ENCODE measurements at regions not wholly inside any gene's neighbourhood (a gene's known extent, or its start where the extent isn't known, plus 50 kb on each side); places are given as distances from the start of the nearest gene placed in this dataset.

DNA sequence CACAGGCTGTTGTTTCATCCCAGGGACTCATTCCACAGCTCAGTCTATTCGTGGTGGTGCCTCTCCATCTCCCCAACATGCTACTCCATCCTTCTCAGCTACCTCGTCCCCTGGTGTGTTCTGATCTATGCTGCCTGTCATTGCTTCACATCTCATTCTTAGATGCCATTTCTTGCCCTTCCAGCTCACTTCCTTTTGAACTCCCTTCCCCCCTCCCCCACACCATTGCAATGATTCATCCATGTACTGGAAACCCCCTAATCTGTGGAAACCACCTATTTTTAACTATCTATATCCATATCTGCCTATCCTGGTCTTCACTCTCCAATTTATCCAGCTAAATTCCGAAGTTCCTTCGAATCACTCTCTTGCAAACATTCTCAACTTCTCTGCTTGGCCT is 65.7 kb upstream of the PARD3B start:
- DNase-seq, result no peak
- intact Hi-C loops (cut with DNase I; ENCODE audit: low total_unique reads) (no loop called here), in situ Hi-C loops (cut with MboI; ENCODE audit: low sequenced_read_pairs in 4 of 4) (no loop called here)
- H3K4me3 ChIP-seq, result no peak overlapping the region
- no peaks in the 10 kb centered on the region for H3K9me3 ChIP-seq
- TF ChIP-seq, protein P1, sequence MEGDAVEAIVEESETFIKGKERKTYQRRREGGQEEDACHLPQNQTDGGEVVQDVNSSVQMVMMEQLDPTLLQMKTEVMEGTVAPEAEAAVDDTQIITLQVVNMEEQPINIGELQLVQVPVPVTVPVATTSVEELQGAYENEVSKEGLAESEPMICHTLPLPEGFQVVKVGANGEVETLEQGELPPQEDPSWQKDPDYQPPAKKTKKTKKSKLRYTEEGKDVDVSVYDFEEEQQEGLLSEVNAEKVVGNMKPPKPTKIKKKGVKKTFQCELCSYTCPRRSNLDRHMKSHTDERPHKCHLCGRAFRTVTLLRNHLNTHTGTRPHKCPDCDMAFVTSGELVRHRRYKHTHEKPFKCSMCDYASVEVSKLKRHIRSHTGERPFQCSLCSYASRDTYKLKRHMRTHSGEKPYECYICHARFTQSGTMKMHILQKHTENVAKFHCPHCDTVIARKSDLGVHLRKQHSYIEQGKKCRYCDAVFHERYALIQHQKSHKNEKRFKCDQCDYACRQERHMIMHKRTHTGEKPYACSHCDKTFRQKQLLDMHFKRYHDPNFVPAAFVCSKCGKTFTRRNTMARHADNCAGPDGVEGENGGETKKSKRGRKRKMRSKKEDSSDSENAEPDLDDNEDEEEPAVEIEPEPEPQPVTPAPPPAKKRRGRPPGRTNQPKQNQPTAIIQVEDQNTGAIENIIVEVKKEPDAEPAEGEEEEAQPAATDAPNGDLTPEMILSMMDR (IDR thresholded peaks at IDR 0.05 in 4 of 5, conservative IDR thresholded peaks at IDR 0.05 in 1 of 5), result no peak
- no peak for TF ChIP-seq POLR2A (IDR thresholded peaks at IDR 0.05)
- no peak overlapping the region for H3K27ac ChIP-seq
- ATAC-seq, result no peak
- H3K27me3 ChIP-seq, result no peaks in the 10 kb centered on the region
- no peaks in the 10 kb centered on the region for H3K4me1 ChIP-seq
- H3K36me3 ChIP-seq, result no peaks in the 10 kb centered on the region

DNA sequence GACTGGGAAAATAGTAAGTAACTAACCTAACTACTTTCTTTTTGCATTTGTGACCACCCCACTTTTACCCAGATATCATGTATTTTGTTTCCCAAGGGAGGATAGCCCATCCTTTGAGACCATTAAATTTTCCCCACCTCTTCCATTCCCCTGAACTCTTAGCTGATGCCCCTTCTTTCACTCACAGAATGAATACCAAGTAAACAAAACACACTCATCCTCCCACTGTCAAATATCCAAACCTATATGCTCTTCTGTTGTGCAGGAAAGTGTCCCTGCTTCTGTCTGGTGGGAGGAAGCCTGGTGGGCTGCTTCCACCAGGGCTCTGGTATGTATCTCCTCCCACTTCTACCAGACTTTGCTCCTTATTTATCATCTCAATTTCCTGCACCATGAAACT is 64.6 kb upstream of the PARD3B start:
- Histone ChIP-seq H3K4me1 (no peaks in the 10 kb centered on the region), H3K27ac (no peak overlapping the region), H3K4me3 (no peak overlapping the region), H3K36me3 (no peaks in the 10 kb centered on the region), H3K27me3 (no peaks in the 10 kb centered on the region), H3K9me3 (no peaks in the 10 kb centered on the region)
- no peak for ATAC-seq
- in situ Hi-C loops (cut with MboI; ENCODE audit: low sequenced_read_pairs in 4 of 4) (no loop called here), intact Hi-C loops (cut with DNase I; ENCODE audit: low total_unique reads) (no loop called here)
- DNase-seq, result no peak
- TF ChIP-seq, protein P1 (IDR thresholded peaks at IDR 0.05 in 4 of 5, conservative IDR thresholded peaks at IDR 0.05 in 1 of 5), result no peak

DNA sequence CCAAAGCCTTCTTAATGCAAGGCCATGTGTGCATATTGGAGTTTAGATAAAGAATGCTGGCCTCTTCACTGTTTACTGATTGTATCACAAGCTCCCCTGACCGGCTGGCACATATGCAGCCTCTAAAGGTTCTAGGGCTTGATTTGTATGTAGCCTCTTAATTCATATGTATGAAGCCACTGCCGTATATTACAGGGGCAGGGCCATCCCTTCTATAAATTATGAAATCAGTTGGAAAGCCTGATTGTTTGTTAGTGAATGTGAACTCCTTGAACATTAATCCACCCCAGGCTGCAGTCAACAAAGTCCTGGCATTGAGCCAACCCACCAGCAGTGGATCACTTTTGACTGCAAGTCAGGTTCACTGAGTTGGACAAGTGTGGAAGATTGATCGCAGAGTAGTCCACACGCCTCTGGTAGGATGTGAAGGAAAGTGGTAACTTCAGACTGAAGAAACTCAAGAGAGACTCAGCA is 61.6 kb upstream of the PARD3B start:
- no peaks in the 10 kb centered on the region for H3K4me1 ChIP-seq
- DNase-seq, result no peak
- no peak overlapping the region for H3K27ac ChIP-seq
- intact Hi-C loops (cut with DNase I; ENCODE audit: low total_unique reads) (no loop called here), in situ Hi-C loops (cut with MboI; ENCODE audit: low sequenced_read_pairs in 4 of 4) (no loop called here)
- H3K4me3 ChIP-seq, result no peak overlapping the region
- no peaks in the 10 kb centered on the region for H3K9me3 ChIP-seq
- no peaks in the 10 kb centered on the region for H3K36me3 ChIP-seq
- ATAC-seq, result no peak
- no peaks in the 10 kb centered on the region for H3K27me3 ChIP-seq
- no peak for TF ChIP-seq POLR2A (IDR thresholded peaks at IDR 0.05)
- TF ChIP-seq, protein P1 (IDR thresholded peaks at IDR 0.05 in 4 of 5, conservative IDR thresholded peaks at IDR 0.05 in 1 of 5), result no peak

DNA sequence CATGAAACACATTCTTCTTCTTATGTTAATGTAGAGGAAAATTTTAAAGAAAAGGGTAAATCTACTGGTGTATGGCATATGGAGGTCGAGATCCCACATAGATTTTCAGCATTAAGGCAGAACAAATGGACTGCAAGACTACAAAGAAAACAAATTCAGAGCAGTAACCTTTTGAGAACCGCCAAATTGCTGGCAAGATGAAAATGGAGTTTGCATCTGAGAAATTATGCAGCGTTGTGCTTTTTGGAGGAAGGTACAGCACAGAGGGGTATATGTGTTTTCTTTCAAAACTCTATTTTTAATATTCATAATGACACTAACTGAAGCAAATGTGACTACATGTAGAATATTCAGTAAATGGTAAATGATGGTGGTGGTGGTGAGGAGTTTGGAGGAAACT is 59.0 kb upstream of the PARD3B start:
- Histone ChIP-seq H3K27ac (no peak overlapping the region), H3K4me1 (no peaks in the 10 kb centered on the region), H3K36me3 (no peaks in the 10 kb centered on the region), H3K4me3 (no peak overlapping the region), H3K9me3 (no peaks in the 10 kb centered on the region), H3K27me3 (no peaks in the 10 kb centered on the region)
- intact Hi-C loops (cut with DNase I; ENCODE audit: low total_unique reads) (no loop called here), in situ Hi-C loops (cut with MboI; ENCODE audit: low sequenced_read_pairs in 4 of 4) (no loop called here)
- TF ChIP-seq POLR2A (IDR thresholded peaks at IDR 0.05), result no peak
- TF ChIP-seq, protein P1 (IDR thresholded peaks at IDR 0.05 in 4 of 5, conservative IDR thresholded peaks at IDR 0.05 in 1 of 5), result no peak
- ATAC-seq (no peak), DNase-seq (no peak)

DNA sequence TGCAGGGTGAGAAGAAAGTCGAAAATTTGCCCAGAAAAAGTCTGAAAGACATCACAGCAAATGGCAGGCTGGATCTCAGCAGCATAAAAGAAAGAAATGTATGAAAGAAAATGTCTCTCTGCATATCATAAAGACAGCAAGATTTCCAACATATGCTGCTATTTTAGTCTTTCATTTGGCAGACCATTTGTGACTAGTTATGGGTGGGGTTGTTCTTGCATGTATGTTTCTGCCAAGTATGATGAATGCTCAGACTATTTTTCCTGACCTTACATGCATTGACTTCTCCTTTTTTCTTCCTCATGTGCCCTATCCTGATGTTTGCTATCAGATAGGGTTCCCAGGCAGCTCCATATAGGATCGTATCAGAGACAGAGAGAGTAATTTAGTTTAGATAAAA is 58.5 kb upstream of the PARD3B start:
- no peak overlapping the region for H3K4me3 ChIP-seq
- DNase-seq (no peak), ATAC-seq (no peak)
- TF ChIP-seq, protein P1 (IDR thresholded peaks at IDR 0.05 in 4 of 5, conservative IDR thresholded peaks at IDR 0.05 in 1 of 5), result no peak
- TF ChIP-seq POLR2A (IDR thresholded peaks at IDR 0.05), result no peak
- no peak overlapping the region for H3K27ac ChIP-seq
- no peaks in the 10 kb centered on the region for H3K4me1 ChIP-seq
- H3K27me3 ChIP-seq, result no peaks in the 10 kb centered on the region
- intact Hi-C loops (cut with DNase I; ENCODE audit: low total_unique reads), result no loop called here
- H3K9me3 ChIP-seq, result no peaks in the 10 kb centered on the region
- H3K36me3 ChIP-seq, result no peaks in the 10 kb centered on the region
- in situ Hi-C loops (cut with MboI; ENCODE audit: low sequenced_read_pairs in 4 of 4), result no loop called here
